Kidney capillary endothelial cell (primary cell): ENCODE measurements at regions not wholly inside any gene's neighbourhood (a gene's known extent, or its start where the extent isn't known, plus 50 kb on each side); places are given as distances from the start of the nearest gene placed in this dataset.

Source experiments
- DNase-seq: peaks from one replicate; pipeline ENCODE4 v3.0.0-alpha.2; 2018; ENCODE audit warnings: low spot score

DNA sequence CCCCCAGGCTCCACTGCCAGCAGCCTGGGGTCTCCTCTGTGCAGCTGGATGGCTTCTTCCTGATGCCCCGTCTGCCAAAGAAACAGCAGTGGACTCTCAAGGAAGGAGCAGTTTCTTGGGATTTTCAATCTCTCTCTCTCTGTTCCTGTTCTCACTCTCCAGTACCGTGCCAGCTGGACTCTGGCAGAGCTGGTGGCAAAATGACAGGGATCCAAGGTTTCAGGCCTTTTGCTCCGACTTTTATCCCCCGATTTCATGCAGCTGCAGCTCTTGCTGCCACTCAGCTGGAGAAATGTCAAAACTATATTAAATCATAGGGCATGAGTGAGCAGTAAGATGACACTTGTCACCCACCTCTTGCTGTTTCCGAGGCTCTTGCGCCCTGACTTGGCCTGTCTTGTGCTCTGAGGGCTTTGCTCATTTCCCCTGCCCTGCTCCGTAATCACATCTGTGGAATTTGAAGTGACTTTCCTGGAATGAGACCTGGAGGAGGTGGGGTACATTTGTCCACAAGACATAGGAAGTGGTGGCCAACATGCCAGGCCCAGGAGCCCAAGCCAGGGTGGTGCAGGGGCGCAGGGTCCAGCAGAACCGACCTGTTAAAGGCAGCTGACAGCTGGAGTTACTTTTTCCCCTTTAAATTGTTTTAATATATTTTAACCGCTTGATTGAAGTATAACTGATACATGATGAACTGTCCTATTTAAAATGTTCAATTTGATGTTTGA lies 576.2 kb downstream of the PTPRU start:
- DNase-seq, result no peak

- no peak for DNase-seq
Observed at GRCh38 chr1:29811727-29812407, 575.5 kb downstream of the PTPRU start.

GRCh38 chr1:29811247-29811646 lies 574.9 kb downstream of the PTPRU start:
- no peak for DNase-seq

GRCh38 chr1:29810121-29811120 lies 574.1 kb downstream of the PTPRU start:
- no peak for DNase-seq

- DNase-seq, result no peak
Observed at GRCh38 chr1:29809446-29810120, 573.3 kb downstream of the PTPRU start.

- DNase-seq, result no peak
Observed at GRCh38 chr1:29808141-29808995, 572.0 kb downstream of the PTPRU start.

DNA sequence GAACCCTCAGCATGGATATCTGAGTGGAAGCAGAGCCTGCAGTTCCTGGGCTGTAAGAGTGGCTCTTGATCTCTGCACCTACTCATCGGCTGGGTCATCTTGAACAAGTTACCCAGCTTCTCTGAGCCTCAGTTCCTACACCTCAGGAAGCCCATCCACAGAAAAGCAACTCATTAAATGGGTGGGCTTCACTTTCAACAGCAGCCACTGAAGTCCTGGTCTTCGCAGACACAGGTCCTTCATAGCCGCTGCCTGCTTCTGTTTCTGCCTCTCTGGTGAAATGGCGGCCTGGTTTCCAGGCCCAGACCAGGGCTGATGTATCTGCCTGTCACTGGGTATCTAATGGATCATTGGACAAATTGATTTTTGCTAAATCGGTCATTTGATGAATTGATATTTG lies 571.4 kb downstream of the PTPRU start:
- no peak for DNase-seq

- no peak for DNase-seq
Observed at GRCh38 chr1:29806646-29807319, 570.5 kb downstream of the PTPRU start.

GRCh38 chr1:29805896-29806160 lies 569.5 kb downstream of the PTPRU start:
- DNase-seq, result no peak

- no peak for DNase-seq
Observed at GRCh38 chr1:29805122-29805895, 569.0 kb downstream of the PTPRU start.

DNA sequence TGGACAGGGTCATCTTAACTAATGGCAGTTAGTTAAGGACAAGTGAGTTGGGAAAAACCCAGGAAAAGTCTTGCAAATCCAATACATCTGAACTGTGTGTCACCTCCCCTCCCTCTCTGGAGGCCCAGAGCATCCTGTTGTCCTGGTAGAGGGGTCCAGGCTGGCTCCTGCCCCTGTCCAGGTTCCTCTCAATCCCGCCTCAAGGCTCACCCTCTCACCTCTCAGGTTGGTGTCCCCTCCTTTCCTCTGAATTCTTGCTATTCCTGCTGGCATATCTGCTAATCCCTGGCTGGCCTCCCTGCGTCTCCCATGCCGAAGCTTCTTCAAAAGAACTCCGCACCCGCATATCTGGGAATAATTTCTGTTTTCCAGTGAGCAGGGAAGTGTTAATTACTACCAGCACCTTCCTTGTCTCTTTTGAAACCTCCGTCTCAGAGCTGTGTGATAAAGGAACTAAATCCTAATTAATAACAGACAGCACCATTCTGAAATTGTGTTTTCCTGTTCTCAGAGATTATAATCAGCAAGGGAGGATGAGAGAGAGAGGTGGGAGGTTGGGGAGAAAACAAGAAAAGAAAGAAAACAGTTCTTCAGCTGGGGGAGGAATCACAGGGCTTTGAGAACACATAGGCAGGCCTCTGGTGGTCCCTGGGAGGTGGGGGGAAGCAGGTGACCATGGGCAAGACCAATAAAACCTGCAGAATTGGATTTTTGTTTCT lies 568.0 kb downstream of the PTPRU start:
- DNase-seq, result no peak

DNA sequence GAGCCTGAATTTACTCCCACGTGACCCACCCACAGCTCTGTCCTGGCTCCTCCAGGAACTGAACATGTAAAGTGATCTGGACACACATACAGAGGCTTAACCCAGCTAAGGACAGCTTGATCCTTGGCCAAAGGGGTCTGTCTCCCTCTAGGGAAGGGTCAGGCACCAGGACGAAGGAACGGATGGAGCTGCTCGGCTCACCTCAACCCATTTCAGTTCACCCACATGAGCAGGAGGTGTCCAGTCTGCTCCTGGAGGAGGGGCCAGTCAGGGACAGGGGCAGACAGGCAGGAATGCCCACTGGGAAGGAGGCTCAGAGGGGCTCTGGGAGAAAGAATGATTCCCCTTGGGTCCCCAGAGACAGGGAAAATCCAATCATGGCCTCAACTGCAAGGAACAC lies 567.2 kb downstream of the PTPRU start:
- DNase-seq, result no peak

- DNase-seq, result no peak
Observed at GRCh38 chr1:29802181-29803068, 566.1 kb downstream of the PTPRU start.

GRCh38 chr1:29801561-29801973 lies 565.2 kb downstream of the PTPRU start:
- no peak for DNase-seq

GRCh38 chr1:29801003-29801402 lies 564.7 kb downstream of the PTPRU start:
- DNase-seq, result no peak

DNA sequence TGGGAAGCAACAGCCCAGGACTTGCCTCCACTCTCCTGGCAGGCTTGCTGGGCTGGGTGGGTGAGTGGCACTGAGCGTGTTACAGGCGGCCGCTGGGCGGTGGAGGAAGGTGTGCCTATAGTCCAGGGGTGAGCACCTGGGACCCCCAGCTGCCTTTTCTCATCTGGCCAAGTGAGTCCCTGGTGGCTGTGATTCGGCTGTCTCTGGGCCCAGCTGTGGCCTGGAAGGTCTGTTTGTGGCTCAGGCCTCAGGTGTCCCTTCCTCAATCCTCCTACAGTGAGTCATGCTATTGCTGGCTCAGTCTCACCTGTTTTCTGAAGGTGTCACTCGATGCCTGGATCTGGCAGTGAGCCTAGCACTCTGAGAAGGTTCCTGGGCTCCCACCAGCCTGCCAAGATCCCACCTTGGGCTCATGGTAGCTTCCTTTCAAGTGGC lies 564.2 kb downstream of the PTPRU start:
- no peak for DNase-seq

GRCh38 chr1:29800120-29800519 lies 563.8 kb downstream of the PTPRU start:
- DNase-seq, result no peak
